ENCODE measurements at regions not wholly inside any gene's neighbourhood (a gene's known extent, or its start where the extent isn't known, plus 50 kb on each side); places are given as distances from the start of the nearest gene placed in this dataset.

- TF ChIP-seq REST (IDR thresholded peaks at IDR 0.05; ENCODE audit: unreplicated experiment), result no peak
- no peak for TF ChIP-seq EZH2phosphoT487 (IDR thresholded peaks at IDR 0.05; ENCODE audit: unreplicated experiment)
- no peak for TF ChIP-seq CREB1 (CRISPR knock-in tag; IDR thresholded peaks at IDR 0.05; ENCODE audit: low read depth)
- no peak for TF ChIP-seq EZH2 (IDR thresholded peaks at IDR 0.05; ENCODE audit: low read depth, unreplicated experiment)
- TF ChIP-seq CTCF (conservative IDR thresholded peaks at IDR 0.05; ENCODE audit: low read depth in 2 of 2), result no peak
- no peak for TF ChIP-seq ETS1 (IDR thresholded peaks at IDR 0.05)
Observed at GRCh38 chr21:43352154-43352537, 74.8 kb downstream of the SIK1 start (continued).

GRCh38 chr21:43351501-43352153 lies 75.3 kb downstream of the SIK1 start:
- no peaks in the 10 kb centered on the region; the same call in 2 of the 3 replicates for H3K9me3 Mint-ChIP-seq
- no peaks in the 10 kb centered on the region for H3K36me3 ChIP-seq (ENCODE audit: insufficient read depth)
- TF ChIP-seq JUNB (IDR thresholded peaks at IDR 0.05; ENCODE audit: unreplicated experiment) (no peak), EZH2phosphoT487 (IDR thresholded peaks at IDR 0.05; ENCODE audit: unreplicated experiment) (no peak), STAT1 (IDR thresholded peaks at IDR 0.05; ENCODE audit: unreplicated experiment) (no peak), ZNF331 (CRISPR knock-in tag; IDR thresholded peaks at IDR 0.05; ENCODE audit: low read depth) (no peak), NANOG (IDR thresholded peaks at IDR 0.05; ENCODE audit: borderline replicate concordance) (no peak), ZNF462 (CRISPR knock-in tag; IDR thresholded peaks at IDR 0.05) (no peak)

More at GRCh38 chr21:43351501-43352153, 75.3 kb downstream of the SIK1 start:
- peak overlapping the region; percentile 53; the same call in 1 of the 2 replicates for H3K27ac Mint-ChIP-seq
- Histone ChIP-seq H3K9me2 (ENCODE audit: insufficient read depth) (no peaks in the 10 kb centered on the region), H3K4me1 (ENCODE audit: insufficient read depth) (no peaks in the 10 kb centered on the region), H3K79me2 (replicated peaks; ENCODE audit: insufficient read depth) (no peaks in the 10 kb centered on the region), H4K20me1 (replicated peaks; ENCODE audit: insufficient read depth) (no peaks in the 10 kb centered on the region), H2AFZ (no peak overlapping the region), H3K27ac (ENCODE audit: low read depth) (no peak overlapping the region), H3K4me3 (no peak overlapping the region), H3F3A (replicated peaks; ENCODE audit: low read depth) (no peaks in the 10 kb centered on the region), H3K27me3 (ENCODE audit: insufficient read depth) (no peaks in the 10 kb centered on the region), H3K4me2 (no peak overlapping the region)
- H3K27me3 Mint-ChIP-seq (ENCODE audit: insufficient read depth, low read depth, poor library complexity), result peaks cover 9% of the 10 kb centered on the region
- no peak for ATAC-seq
- no peaks in the 10 kb centered on the region for H3K36me3 Mint-ChIP-seq (ENCODE audit: low read depth)
- H3K4me3 Mint-ChIP-seq, result no peak overlapping the region
- no peak for DNase-seq (ENCODE audit: low spot score)
- H3K4me1 Mint-ChIP-seq, result peaks cover 3% of the 10 kb centered on the region; the same call in 2 of the 3 replicates

All from GM23338 (cell line).